Body of pancreas (tissue), 4 donors: ENCODE measurements at regions not wholly inside any gene's neighbourhood (a gene's known extent, or its start where the extent isn't known, plus 50 kb on each side); places are given as distances from the start of the nearest gene placed in this dataset.

Experiments
- POLR2A ChIP-seq, 3 donors: fragments of 450-650 bp; IDR thresholded peaks; one replicate each; pipeline ENCODE4 v1.6.1; 2016; ENCODE audit warnings: antibody characterized with exemption in 3 of 3, mild to moderate bottlenecking in 2 of 3
- TF ChIP-seq, protein P1 (sequence below), 7 experiments: fragments of 450-650 bp in 4 of 7; fragments of 200-600 bp in 3 of 7; sonication (generic) in 3 of 7; IDR thresholded peaks; one replicate each; pipeline ENCODE4 v1.5.1; 2016 to 2019; ENCODE audit warnings: antibody characterized with exemption in 7 of 7

DNA sequence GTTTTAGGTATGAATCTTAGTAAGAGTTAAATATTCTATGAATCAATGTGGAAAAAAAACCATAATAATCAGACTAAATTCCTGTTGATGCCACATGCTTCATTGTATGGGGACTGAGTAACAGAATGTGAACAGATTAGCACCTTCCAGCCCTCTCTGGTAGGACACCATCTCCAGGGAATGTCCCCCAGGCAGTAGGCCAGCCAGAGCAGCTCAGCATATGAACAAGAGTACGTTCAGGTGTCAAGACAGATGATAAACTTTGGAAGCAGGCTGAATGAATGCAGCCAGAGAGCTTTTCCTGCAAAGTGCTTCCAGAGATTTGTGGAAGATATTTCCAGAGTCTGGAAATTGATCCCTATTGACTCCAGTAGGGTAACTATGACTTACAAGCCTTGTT, 204.4 kb downstream of the RPS29 start:
- TF ChIP-seq, protein P1, sequence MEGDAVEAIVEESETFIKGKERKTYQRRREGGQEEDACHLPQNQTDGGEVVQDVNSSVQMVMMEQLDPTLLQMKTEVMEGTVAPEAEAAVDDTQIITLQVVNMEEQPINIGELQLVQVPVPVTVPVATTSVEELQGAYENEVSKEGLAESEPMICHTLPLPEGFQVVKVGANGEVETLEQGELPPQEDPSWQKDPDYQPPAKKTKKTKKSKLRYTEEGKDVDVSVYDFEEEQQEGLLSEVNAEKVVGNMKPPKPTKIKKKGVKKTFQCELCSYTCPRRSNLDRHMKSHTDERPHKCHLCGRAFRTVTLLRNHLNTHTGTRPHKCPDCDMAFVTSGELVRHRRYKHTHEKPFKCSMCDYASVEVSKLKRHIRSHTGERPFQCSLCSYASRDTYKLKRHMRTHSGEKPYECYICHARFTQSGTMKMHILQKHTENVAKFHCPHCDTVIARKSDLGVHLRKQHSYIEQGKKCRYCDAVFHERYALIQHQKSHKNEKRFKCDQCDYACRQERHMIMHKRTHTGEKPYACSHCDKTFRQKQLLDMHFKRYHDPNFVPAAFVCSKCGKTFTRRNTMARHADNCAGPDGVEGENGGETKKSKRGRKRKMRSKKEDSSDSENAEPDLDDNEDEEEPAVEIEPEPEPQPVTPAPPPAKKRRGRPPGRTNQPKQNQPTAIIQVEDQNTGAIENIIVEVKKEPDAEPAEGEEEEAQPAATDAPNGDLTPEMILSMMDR (IDR thresholded peaks at IDR 0.05): no peak
- TF ChIP-seq POLR2A (IDR thresholded peaks at IDR 0.05): no peak
